ENCODE measurements at regions not wholly inside any gene's neighbourhood (a gene's known extent, or its start where the extent isn't known, plus 50 kb on each side); places are given as distances from the start of the nearest gene placed in this dataset.

GRCh38 chr22:47811971-47812370, 1049.5 kb downstream of the TBC1D22A start:
- no peak for DNase-seq (ENCODE audit: insufficient read length, low spot score)
- no peak for TF ChIP-seq POU2F2 (IDR thresholded peaks at IDR 0.05; ENCODE audit: low read depth, low read length)
- no peak for TF ChIP-seq PAX5 (IDR thresholded peaks at IDR 0.05; ENCODE audit: insufficient read depth, low read length, severe bottlenecking)
- TF ChIP-seq TAF1 (IDR thresholded peaks at IDR 0.05; ENCODE audit: low read depth, low read length), result no peak
- TF ChIP-seq SPI1 (IDR thresholded peaks at IDR 0.05; ENCODE audit: low read depth, low read length), result no peak
- TF ChIP-seq POLR2AphosphoS5 (IDR thresholded peaks at IDR 0.05; ENCODE audit: low read depth, low read length), result no peak
- no peak for TF ChIP-seq POLR2A (IDR thresholded peaks at IDR 0.05; ENCODE audit: low read depth, low read length)
- no peak for FAIRE-seq

GRCh38 chr22:47810505-47811500, 1048.4 kb downstream of the TBC1D22A start:
- FAIRE-seq (no peak), DNase-seq (ENCODE audit: insufficient read length, low spot score) (no peak)
- TF ChIP-seq PAX5 (IDR thresholded peaks at IDR 0.05; ENCODE audit: insufficient read depth, low read length, severe bottlenecking) (no peak), POLR2A (IDR thresholded peaks at IDR 0.05; ENCODE audit: low read depth, low read length) (no peak), SPI1 (IDR thresholded peaks at IDR 0.05; ENCODE audit: low read depth, low read length) (no peak), TAF1 (IDR thresholded peaks at IDR 0.05; ENCODE audit: low read depth, low read length) (no peak), POU2F2 (IDR thresholded peaks at IDR 0.05; ENCODE audit: low read depth, low read length) (no peak), POLR2AphosphoS5 (IDR thresholded peaks at IDR 0.05; ENCODE audit: low read depth, low read length) (no peak)

- DNase-seq (ENCODE audit: insufficient read length, low spot score), result no peak
- no peak for TF ChIP-seq TAF1 (IDR thresholded peaks at IDR 0.05; ENCODE audit: low read depth, low read length)
- no peak for TF ChIP-seq POLR2AphosphoS5 (IDR thresholded peaks at IDR 0.05; ENCODE audit: low read depth, low read length)
- TF ChIP-seq POU2F2 (IDR thresholded peaks at IDR 0.05; ENCODE audit: low read depth, low read length), result no peak
- TF ChIP-seq POLR2A (IDR thresholded peaks at IDR 0.05; ENCODE audit: low read depth, low read length), result no peak
- TF ChIP-seq SPI1 (IDR thresholded peaks at IDR 0.05; ENCODE audit: low read depth, low read length), result no peak
- no peak for TF ChIP-seq PAX5 (IDR thresholded peaks at IDR 0.05; ENCODE audit: insufficient read depth, low read length, severe bottlenecking)
- no peak for FAIRE-seq
Observed at GRCh38 chr22:47808886-47809620, 1046.6 kb downstream of the TBC1D22A start.

- no peak for FAIRE-seq
- TF ChIP-seq PAX5 (IDR thresholded peaks at IDR 0.05; ENCODE audit: insufficient read depth, low read length, severe bottlenecking) (no peak), SPI1 (IDR thresholded peaks at IDR 0.05; ENCODE audit: low read depth, low read length) (no peak)
Observed at GRCh38 chr22:47808236-47808635, 1045.8 kb downstream of the TBC1D22A start.

GRCh38 chr22:47807506-47807905, 1045.1 kb downstream of the TBC1D22A start:
- FAIRE-seq, result no peak
- no peak for DNase-seq (ENCODE audit: insufficient read length, low spot score)
- TF ChIP-seq PAX5 (IDR thresholded peaks at IDR 0.05; ENCODE audit: insufficient read depth, low read length, severe bottlenecking), result no peak
- no peak for TF ChIP-seq POU2F2 (IDR thresholded peaks at IDR 0.05; ENCODE audit: low read depth, low read length)
- no peak for TF ChIP-seq POLR2A (IDR thresholded peaks at IDR 0.05; ENCODE audit: low read depth, low read length)
- no peak for TF ChIP-seq TAF1 (IDR thresholded peaks at IDR 0.05; ENCODE audit: low read depth, low read length)
- no peak for TF ChIP-seq POLR2AphosphoS5 (IDR thresholded peaks at IDR 0.05; ENCODE audit: low read depth, low read length)
- TF ChIP-seq SPI1 (IDR thresholded peaks at IDR 0.05; ENCODE audit: low read depth, low read length), result no peak

More at GRCh38 chr22:47808236-47808635, 1045.8 kb downstream of the TBC1D22A start:
- no peak for DNase-seq (ENCODE audit: insufficient read length, low spot score)

GRCh38 chr22:47806894-47807293, 1044.4 kb downstream of the TBC1D22A start:
- DNase-seq (ENCODE audit: insufficient read length, low spot score) (no peak), FAIRE-seq (no peak)
- no peak for TF ChIP-seq POLR2AphosphoS5 (IDR thresholded peaks at IDR 0.05; ENCODE audit: low read depth, low read length)
- no peak for TF ChIP-seq POLR2A (IDR thresholded peaks at IDR 0.05; ENCODE audit: low read depth, low read length)
- no peak for TF ChIP-seq POU2F2 (IDR thresholded peaks at IDR 0.05; ENCODE audit: low read depth, low read length)
- TF ChIP-seq SPI1 (IDR thresholded peaks at IDR 0.05; ENCODE audit: low read depth, low read length), result no peak
- no peak for TF ChIP-seq TAF1 (IDR thresholded peaks at IDR 0.05; ENCODE audit: low read depth, low read length)
- no peak for TF ChIP-seq PAX5 (IDR thresholded peaks at IDR 0.05; ENCODE audit: insufficient read depth, low read length, severe bottlenecking)

GRCh38 chr22:47805394-47805935, 1043.0 kb downstream of the TBC1D22A start:
- TF ChIP-seq PAX5 (IDR thresholded peaks at IDR 0.05; ENCODE audit: insufficient read depth, low read length, severe bottlenecking) (no peak), TAF1 (IDR thresholded peaks at IDR 0.05; ENCODE audit: low read depth, low read length) (no peak), POU2F2 (IDR thresholded peaks at IDR 0.05; ENCODE audit: low read depth, low read length) (no peak), SPI1 (IDR thresholded peaks at IDR 0.05; ENCODE audit: low read depth, low read length) (no peak), POLR2A (IDR thresholded peaks at IDR 0.05; ENCODE audit: low read depth, low read length) (no peak), POLR2AphosphoS5 (IDR thresholded peaks at IDR 0.05; ENCODE audit: low read depth, low read length) (no peak)
- FAIRE-seq (no peak), DNase-seq (ENCODE audit: insufficient read length, low spot score) (no peak)

GRCh38 chr22:47804281-47804680, 1041.8 kb downstream of the TBC1D22A start:
- TF ChIP-seq PAX5 (IDR thresholded peaks at IDR 0.05; ENCODE audit: insufficient read depth, low read length, severe bottlenecking), result no peak
- no peak for TF ChIP-seq POLR2AphosphoS5 (IDR thresholded peaks at IDR 0.05; ENCODE audit: low read depth, low read length)
- TF ChIP-seq POLR2A (IDR thresholded peaks at IDR 0.05; ENCODE audit: low read depth, low read length), result no peak
- TF ChIP-seq TAF1 (IDR thresholded peaks at IDR 0.05; ENCODE audit: low read depth, low read length), result no peak
- TF ChIP-seq SPI1 (IDR thresholded peaks at IDR 0.05; ENCODE audit: low read depth, low read length), result no peak
- TF ChIP-seq POU2F2 (IDR thresholded peaks at IDR 0.05; ENCODE audit: low read depth, low read length), result no peak
- DNase-seq (ENCODE audit: insufficient read length, low spot score), result no peak
- FAIRE-seq, result no peak

- no peak for FAIRE-seq
- no peak for DNase-seq (ENCODE audit: insufficient read length, low spot score)
Observed at GRCh38 chr22:47802421-47802820, 1040.0 kb downstream of the TBC1D22A start.

More at GRCh38 chr22:47802421-47802820, 1040.0 kb downstream of the TBC1D22A start:
- TF ChIP-seq POLR2AphosphoS5 (IDR thresholded peaks at IDR 0.05; ENCODE audit: low read depth, low read length), result no peak
- TF ChIP-seq POLR2A (IDR thresholded peaks at IDR 0.05; ENCODE audit: low read depth, low read length), result no peak
- TF ChIP-seq POU2F2 (IDR thresholded peaks at IDR 0.05; ENCODE audit: low read depth, low read length), result no peak

All from GM12891 (cell line).